Liver (tissue), 3 donors: ENCODE measurements at regions not wholly inside any gene's neighbourhood (a gene's known extent, or its start where the extent isn't known, plus 50 kb on each side); places are given as distances from the start of the nearest gene placed in this dataset.

Source experiments
- CTCF ChIP-seq: fragments of 150-350 bp; IDR thresholded peaks from 2 replicates; pipeline ENCODE4 v1.5.1; 2017; ENCODE audit warnings: improper control_type of control experiment, low read depth, low read length; ENCODE audit not compliant: missing input control
- GABPA ChIP-seq, 2 donors: IDR thresholded peaks in 1 of 2; conservative IDR thresholded peaks in 1 of 2; 2 replicates each; pipeline ENCODE4 v1.6.1; 2016; ENCODE audit warnings: antibody characterized with exemption in 2 of 2, mild to moderate bottlenecking in 1 of 2, moderate library complexity in 1 of 2
- donor health status: healthy.
- donor health status: healthy.

GRCh38 chr7:90111-91063, 102.0 kb upstream of the FAM20C start:
- TF ChIP-seq CTCF = no peak
- TF ChIP-seq GABPA (IDR thresholded peaks at IDR 0.05 in 1 of 2, conservative IDR thresholded peaks at IDR 0.05 in 1 of 2) = no peak
